ENCODE measurements at regions not wholly inside any gene's neighbourhood (a gene's known extent, or its start where the extent isn't known, plus 50 kb on each side); places are given as distances from the start of the nearest gene placed in this dataset.
A peak's percentile ranks its signal among the peaks of the same experiment; 100 is the strongest.

DNA sequence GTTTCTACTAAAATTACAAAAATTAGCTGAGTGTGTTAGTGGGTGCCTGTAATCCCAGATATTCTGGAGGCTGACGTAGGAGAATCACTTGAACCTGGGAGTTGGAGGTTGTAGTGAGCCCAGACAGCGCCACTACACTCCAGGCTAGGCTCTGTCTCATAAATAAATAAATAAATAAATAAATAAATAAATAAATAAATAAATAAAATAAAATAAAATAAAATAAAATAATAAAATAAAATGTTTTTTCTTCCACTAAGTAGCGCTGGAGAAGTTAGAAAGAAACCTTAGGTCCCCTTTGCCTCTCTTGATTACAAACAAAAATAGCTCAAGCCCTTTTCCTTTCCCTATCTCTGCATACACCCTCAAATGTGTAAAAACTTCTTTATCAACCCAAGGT is 525.9 kb downstream of the IPMK start:
- POLR2A ChIA-PET (ENCODE audit: low non-redundant PET): no interaction called here
- no peak overlapping the region for H3K27ac ChIP-seq
- no peak for DNase-seq (ENCODE audit: low spot score)
- TF ChIP-seq, protein P1, sequence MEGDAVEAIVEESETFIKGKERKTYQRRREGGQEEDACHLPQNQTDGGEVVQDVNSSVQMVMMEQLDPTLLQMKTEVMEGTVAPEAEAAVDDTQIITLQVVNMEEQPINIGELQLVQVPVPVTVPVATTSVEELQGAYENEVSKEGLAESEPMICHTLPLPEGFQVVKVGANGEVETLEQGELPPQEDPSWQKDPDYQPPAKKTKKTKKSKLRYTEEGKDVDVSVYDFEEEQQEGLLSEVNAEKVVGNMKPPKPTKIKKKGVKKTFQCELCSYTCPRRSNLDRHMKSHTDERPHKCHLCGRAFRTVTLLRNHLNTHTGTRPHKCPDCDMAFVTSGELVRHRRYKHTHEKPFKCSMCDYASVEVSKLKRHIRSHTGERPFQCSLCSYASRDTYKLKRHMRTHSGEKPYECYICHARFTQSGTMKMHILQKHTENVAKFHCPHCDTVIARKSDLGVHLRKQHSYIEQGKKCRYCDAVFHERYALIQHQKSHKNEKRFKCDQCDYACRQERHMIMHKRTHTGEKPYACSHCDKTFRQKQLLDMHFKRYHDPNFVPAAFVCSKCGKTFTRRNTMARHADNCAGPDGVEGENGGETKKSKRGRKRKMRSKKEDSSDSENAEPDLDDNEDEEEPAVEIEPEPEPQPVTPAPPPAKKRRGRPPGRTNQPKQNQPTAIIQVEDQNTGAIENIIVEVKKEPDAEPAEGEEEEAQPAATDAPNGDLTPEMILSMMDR (conservative IDR thresholded peaks at IDR 0.05; ENCODE audit: low read depth): no peak
- CTCF ChIA-PET: no interaction called here

DNA sequence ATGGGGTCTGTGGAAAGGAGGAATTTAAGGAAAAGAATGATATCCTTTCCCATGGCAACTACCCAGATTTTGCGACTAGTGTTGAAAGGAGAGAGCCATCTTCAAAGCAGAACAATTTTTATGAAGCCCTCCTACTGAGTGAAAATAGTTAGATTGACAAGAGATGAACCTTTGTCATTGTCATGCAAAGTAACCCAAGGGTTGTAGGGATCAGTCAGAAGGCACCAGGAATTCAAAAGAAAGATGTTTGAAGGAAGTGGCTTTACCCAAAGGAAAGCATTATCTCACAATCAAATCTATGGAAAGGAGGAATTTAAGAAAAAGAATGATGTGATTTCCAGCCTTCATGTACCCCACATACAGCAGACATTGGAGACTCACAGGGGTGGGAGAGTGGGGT is 544.4 kb downstream of the IPMK start:
- ChIA-PET POLR2A (ENCODE audit: low non-redundant PET) (no interaction called here), CTCF (no interaction called here)
- TF ChIP-seq, protein P1 (conservative IDR thresholded peaks at IDR 0.05; ENCODE audit: low read depth): no peak
- H3K27ac ChIP-seq: no peak overlapping the region
- DNase-seq (ENCODE audit: low spot score): no peak

DNA sequence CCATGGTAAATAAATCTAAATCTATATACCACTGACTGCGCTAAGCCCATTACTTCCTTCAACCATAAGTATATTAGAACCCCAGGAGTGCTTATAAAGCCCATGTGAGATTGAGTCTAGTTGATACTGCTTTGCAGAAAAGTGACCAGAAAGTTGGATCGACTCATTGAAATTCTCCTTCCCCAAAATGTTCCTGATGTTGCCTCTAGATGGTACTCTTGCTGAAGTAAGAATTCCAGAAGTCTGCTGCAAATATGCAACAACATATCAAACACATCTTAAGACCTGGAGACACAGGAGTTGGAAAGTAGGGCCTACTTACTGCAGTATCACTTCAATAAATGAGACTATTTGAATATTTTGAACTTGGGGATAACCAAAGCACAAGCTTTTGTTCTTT is 550.8 kb downstream of the IPMK start:
- DNase-seq (ENCODE audit: low spot score): peak; percentile 10
- TF ChIP-seq, protein P1 (conservative IDR thresholded peaks at IDR 0.05; ENCODE audit: low read depth): peak; percentile 41
- ChIA-PET CTCF (interaction anchor here (1.9 kb wide), 1 partner anchor 132 kb away, joined by 5 read pairs; no protein-coding TSS in a partner anchor), POLR2A (ENCODE audit: low non-redundant PET) (no interaction called here)
- no peak overlapping the region for H3K27ac ChIP-seq

DNA sequence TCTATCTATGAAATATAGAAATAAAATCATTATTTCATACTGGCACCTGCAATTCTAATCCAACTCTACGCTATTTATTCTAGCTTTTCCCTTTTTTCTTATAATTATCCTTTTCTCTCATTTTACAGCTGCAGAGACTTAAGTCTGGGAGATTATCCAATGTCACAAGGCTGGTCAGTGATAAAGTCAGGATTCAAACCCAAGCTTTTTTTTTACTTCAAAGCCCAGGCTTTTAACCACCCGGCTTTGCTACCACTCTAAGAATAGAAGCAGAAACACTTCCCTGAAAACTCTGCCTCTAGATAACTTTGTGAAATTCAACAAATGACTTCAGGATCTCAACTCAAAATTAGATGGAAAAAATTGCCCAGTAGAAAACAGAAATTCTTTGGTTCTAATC is 552.5 kb downstream of the IPMK start:
- H3K27ac ChIP-seq: no peak overlapping the region
- ChIA-PET CTCF (interaction anchor here (0.9 kb wide), 1 partner anchor 134 kb away, joined by 3 read pairs; no protein-coding TSS in a partner anchor), POLR2A (ENCODE audit: low non-redundant PET) (no interaction called here)
- TF ChIP-seq, protein P1 (conservative IDR thresholded peaks at IDR 0.05; ENCODE audit: low read depth): no peak
- DNase-seq (ENCODE audit: low spot score): no peak

DNA sequence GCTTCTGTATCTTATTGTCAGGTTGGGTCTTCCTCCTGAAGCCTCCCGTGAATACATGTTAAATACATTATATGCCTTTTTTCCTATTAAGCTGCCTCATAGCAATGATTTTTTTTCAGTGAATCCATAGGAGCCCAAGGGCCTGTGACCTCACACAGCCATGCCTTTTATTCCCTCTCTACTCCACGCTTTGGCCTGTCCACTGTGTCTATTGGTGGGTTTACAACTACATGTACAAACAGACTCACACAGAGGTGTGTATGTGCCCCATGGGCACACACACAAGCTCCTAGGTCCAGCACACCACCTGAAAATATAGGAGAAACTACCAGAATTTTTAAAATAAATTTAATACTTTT is 560.4 kb downstream of the IPMK start:
- ChIA-PET POLR2A (ENCODE audit: low non-redundant PET) (interaction anchor here (0.7 kb wide), 1 partner anchor 40 kb away, joined by 3 read pairs; no protein-coding TSS in a partner anchor), CTCF (interaction anchor here (0.6 kb wide), 1 partner anchor 9 kb away, joined by 3 read pairs; no protein-coding TSS in a partner anchor)
- TF ChIP-seq, protein P1 (conservative IDR thresholded peaks at IDR 0.05; ENCODE audit: low read depth): no peak
- H3K27ac ChIP-seq: no peak overlapping the region
- no peak for DNase-seq (ENCODE audit: low spot score)

DNA sequence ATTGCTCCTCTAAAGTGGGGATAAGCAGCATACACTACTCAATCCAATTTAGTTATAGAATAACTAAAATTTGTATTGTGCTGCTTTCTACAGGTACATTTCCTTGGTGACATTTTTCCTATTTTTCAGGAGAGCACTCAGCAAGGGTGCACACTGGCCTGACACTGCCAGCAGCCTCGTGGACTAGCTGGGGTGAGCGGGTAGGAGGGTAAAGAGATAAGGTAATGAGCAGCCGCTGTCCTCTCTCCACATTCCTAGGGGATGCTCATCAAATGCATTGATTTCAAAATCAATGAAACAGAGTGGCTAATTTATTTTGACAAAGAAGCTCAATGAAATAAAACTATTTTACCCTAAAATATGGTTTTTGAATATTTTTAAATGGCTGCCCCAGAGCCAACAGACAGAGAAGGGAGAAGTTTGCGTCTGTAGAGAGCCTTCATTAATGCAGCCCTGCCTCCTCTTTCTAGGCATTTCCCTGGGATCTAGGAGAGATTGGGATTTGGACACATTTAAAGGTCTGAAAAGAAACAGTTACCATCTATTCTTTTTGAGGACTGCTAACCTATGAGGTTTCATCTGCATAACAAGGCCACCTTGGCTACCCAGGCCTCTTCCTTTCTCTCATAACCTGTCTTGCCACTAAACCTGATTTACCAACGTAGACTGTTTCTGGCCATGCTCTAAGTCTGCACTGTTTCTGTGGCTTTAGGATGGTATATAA is 561.0 kb downstream of the IPMK start:
- DNase-seq (ENCODE audit: low spot score): no peak
- ChIA-PET CTCF (no interaction called here), POLR2A (ENCODE audit: low non-redundant PET) (interaction anchor here (0.7 kb wide), 1 partner anchor 40 kb away, joined by 3 read pairs; no protein-coding TSS in a partner anchor)
- TF ChIP-seq, protein P1 (conservative IDR thresholded peaks at IDR 0.05; ENCODE audit: low read depth): no peak
- no peak overlapping the region for H3K27ac ChIP-seq
